ENCODE measurements at regions not wholly inside any gene's neighbourhood (a gene's known extent, or its start where the extent isn't known, plus 50 kb on each side); places are given as distances from the start of the nearest gene placed in this dataset.

GRCh38 chr15:81774309-81774708, 271.5 kb downstream of the MEX3B start:
- DNase-seq (ENCODE audit: low spot score) = no peak

- DNase-seq (ENCODE audit: low spot score) = no peak
Observed at GRCh38 chr15:81768773-81769172, 277.0 kb downstream of the MEX3B start.

GRCh38 chr15:81766829-81767475, 278.9 kb downstream of the MEX3B start:
- DNase-seq (ENCODE audit: low spot score) = no peak

- DNase-seq (ENCODE audit: low spot score) = no peak
Observed at GRCh38 chr15:81765816-81766215, 280.0 kb downstream of the MEX3B start.

GRCh38 chr15:81763304-81763703, 282.5 kb downstream of the MEX3B start:
- no peak for DNase-seq (ENCODE audit: low spot score)

GRCh38 chr15:81760686-81761085, 285.1 kb downstream of the MEX3B start:
- DNase-seq (ENCODE audit: low spot score) = no peak

GRCh38 chr15:81758818-81759284, 287.0 kb downstream of the MEX3B start:
- no peak for DNase-seq (ENCODE audit: low spot score)

GRCh38 chr15:81755626-81756025, 290.2 kb downstream of the MEX3B start:
- no peak for DNase-seq (ENCODE audit: low spot score)

GRCh38 chr15:81754078-81754477, 291.7 kb downstream of the MEX3B start:
- DNase-seq (ENCODE audit: low spot score) = no peak

- DNase-seq (ENCODE audit: low spot score) = no peak
Observed at GRCh38 chr15:81752974-81753373, 292.8 kb downstream of the MEX3B start.

GRCh38 chr15:81752546-81752942, 293.3 kb downstream of the MEX3B start:
- DNase-seq (ENCODE audit: low spot score) = peak; percentile 12

- DNase-seq (ENCODE audit: low spot score) = no peak
Observed at GRCh38 chr15:81751816-81752545, 293.8 kb downstream of the MEX3B start.

GRCh38 chr15:81751256-81751655, 294.6 kb downstream of the MEX3B start:
- DNase-seq (ENCODE audit: low spot score) = no peak

- DNase-seq (ENCODE audit: low spot score) = no peak
Observed at GRCh38 chr15:81749716-81750375, 296.0 kb downstream of the MEX3B start.

GRCh38 chr15:81747482-81747881, 298.3 kb downstream of the MEX3B start:
- DNase-seq (ENCODE audit: low spot score) = no peak

GRCh38 chr15:81747026-81747425, 298.8 kb downstream of the MEX3B start:
- DNase-seq (ENCODE audit: low spot score) = no peak

- DNase-seq (ENCODE audit: low spot score) = no peak
Observed at GRCh38 chr15:81744364-81744763, 301.5 kb downstream of the MEX3B start.

GRCh38 chr15:81740416-81740815, 305.4 kb downstream of the MEX3B start:
- DNase-seq (ENCODE audit: low spot score) = peak; percentile 55

GRCh38 chr15:81729340-81729739, 316.5 kb downstream of the MEX3B start:
- DNase-seq (ENCODE audit: low spot score) = no peak

GRCh38 chr15:81728726-81729125, 317.1 kb downstream of the MEX3B start:
- DNase-seq (ENCODE audit: low spot score) = no peak

GRCh38 chr15:81725590-81725989, 320.2 kb downstream of the MEX3B start:
- DNase-seq (ENCODE audit: low spot score) = no peak

GRCh38 chr15:81724536-81724935, 321.3 kb downstream of the MEX3B start:
- DNase-seq (ENCODE audit: low spot score) = no peak

- no peak for DNase-seq (ENCODE audit: low spot score)
Observed at GRCh38 chr15:81723701-81724100, 322.1 kb downstream of the MEX3B start.

All from COLO829 (cell line).